Left lung (tissue), 4 donors: ENCODE measurements at regions not wholly inside any gene's neighbourhood (a gene's known extent, or its start where the extent isn't known, plus 50 kb on each side); places are given as distances from the start of the nearest gene placed in this dataset.

ENCODE experiments used
- ATAC-seq: fragments of 200-7000 bp; cut with Tn5 transposase; one replicate; pipeline ENCODE4 v1.9.1; 2020; ENCODE audit warnings: moderate library complexity
- DNase-seq, 4 donors: peaks; one replicate each; pipeline ENCODE4 v3.0.0-alpha.2; 2013 to 2020
- H3K27ac ChIP-seq, 2 donors: fragments of 200-600 bp; sonication (generic) in 1 of 2; one replicate each; pipeline versions ENCODE4 v1.5.0 to v1.8.0; 2020 to 2021
- H3K27me3 ChIP-seq, 2 donors: fragments of 200-600 bp; sonication (generic) in 1 of 2; one replicate each; pipeline versions ENCODE4 v1.5.0 to v1.8.0; 2020 to 2021
- H3K36me3 ChIP-seq, 2 donors: fragments of 200-600 bp; sonication (generic) in 1 of 2; one replicate each; pipeline versions ENCODE4 v1.5.0 to v1.8.0; 2020 to 2021
- H3K4me1 ChIP-seq, 2 donors: fragments of 200-600 bp; one replicate each; pipeline ENCODE4 v1.8.0; 2021
- H3K4me3 ChIP-seq, 2 donors: fragments of 200-600 bp; sonication (generic) in 1 of 2; one replicate each; pipeline versions ENCODE4 v1.5.0 to v1.8.0; 2020 to 2021; ENCODE audit warnings: mild to moderate bottlenecking in 1 of 2
- H3K9me3 ChIP-seq, 2 donors: fragments of 200-600 bp; sonication (generic) in 1 of 2; one replicate each; pipeline versions ENCODE4 v1.5.0 to v1.8.0; 2020 to 2021
- intact Hi-C, 2 donors: fragments of 100-400 bp; cut with DNase I; formaldehyde crosslinking; loops; one replicate each; pipeline versions ENCODE4 v1.11.2 to v1.14.2; 2022
- TF ChIP-seq, protein P1 (sequence below), 2 donors: fragments of 200-600 bp; sonication (generic) in 1 of 2; IDR thresholded peaks; one replicate each; pipeline versions ENCODE4 v1.5.0 to v1.8.0; 2021; ENCODE audit warnings: antibody characterized with exemption in 2 of 2
- donor health status: DM: no; HTN: yes; CAD: no.
- donor health status: DM: no; HTN: no; CAD: no.

DNA sequence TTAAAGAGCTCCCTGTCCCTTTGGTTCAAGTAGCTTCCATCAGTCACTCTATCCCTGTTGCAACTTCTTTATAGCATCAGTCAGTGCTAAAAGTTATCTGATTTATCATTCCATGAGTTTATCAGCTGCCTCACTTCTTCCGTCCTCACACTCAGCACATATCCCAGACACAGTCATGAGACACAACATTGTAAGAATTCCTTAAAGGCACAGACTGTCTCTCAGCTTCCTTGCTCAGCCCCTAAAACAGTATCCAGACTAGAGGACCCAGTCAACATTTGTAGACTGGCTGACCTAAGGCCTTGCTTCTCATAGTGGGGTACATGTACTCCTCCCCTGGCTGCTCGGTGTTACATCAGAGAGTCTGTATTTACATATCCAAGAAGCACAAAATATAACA, 164.9 kb upstream of the ADGRL2 start:
- no peaks in the 10 kb centered on the region for H3K4me1 ChIP-seq
- no peaks in the 10 kb centered on the region for H3K27me3 ChIP-seq
- no peak overlapping the region for H3K27ac ChIP-seq
- intact Hi-C loops, result no loop called here
- TF ChIP-seq, protein P1, sequence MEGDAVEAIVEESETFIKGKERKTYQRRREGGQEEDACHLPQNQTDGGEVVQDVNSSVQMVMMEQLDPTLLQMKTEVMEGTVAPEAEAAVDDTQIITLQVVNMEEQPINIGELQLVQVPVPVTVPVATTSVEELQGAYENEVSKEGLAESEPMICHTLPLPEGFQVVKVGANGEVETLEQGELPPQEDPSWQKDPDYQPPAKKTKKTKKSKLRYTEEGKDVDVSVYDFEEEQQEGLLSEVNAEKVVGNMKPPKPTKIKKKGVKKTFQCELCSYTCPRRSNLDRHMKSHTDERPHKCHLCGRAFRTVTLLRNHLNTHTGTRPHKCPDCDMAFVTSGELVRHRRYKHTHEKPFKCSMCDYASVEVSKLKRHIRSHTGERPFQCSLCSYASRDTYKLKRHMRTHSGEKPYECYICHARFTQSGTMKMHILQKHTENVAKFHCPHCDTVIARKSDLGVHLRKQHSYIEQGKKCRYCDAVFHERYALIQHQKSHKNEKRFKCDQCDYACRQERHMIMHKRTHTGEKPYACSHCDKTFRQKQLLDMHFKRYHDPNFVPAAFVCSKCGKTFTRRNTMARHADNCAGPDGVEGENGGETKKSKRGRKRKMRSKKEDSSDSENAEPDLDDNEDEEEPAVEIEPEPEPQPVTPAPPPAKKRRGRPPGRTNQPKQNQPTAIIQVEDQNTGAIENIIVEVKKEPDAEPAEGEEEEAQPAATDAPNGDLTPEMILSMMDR (IDR thresholded peaks at IDR 0.05), result no peak
- no peaks in the 10 kb centered on the region for H3K36me3 ChIP-seq
- ATAC-seq, result no peak
- DNase-seq, result no peak
- no peak overlapping the region for H3K4me3 ChIP-seq
- peaks cover 0 to 15% of the 10 kb centered on the region in 2 donors for H3K9me3 ChIP-seq

DNA sequence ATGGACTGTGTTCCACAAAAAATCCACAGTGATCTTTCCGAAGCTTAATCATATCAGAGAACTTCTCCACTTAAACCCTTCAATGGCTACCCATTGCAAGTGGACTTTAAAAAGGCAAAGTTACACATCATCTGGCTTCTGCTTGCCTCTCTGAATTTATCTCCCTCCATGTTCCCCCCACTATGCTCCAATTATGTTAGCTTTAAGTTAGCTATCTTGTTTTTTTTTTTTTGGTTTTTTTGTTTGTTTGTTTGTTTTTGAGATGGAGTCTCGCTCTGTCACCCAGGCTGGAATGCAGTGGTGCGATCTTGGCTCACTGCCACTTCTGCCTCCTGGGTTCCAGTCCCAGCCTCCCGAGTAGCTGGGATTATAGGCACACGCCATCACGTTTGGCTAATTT, 166.4 kb upstream of the ADGRL2 start:
- no peak overlapping the region for H3K27ac ChIP-seq
- peaks cover 0 to 15% of the 10 kb centered on the region in 2 donors for H3K9me3 ChIP-seq
- ATAC-seq, result no peak
- no peak overlapping the region for H3K4me3 ChIP-seq
- TF ChIP-seq, protein P1 (IDR thresholded peaks at IDR 0.05), result no peak
- intact Hi-C loops, result no loop called here
- H3K27me3 ChIP-seq, result no peaks in the 10 kb centered on the region
- H3K36me3 ChIP-seq, result no peaks in the 10 kb centered on the region
- no peaks in the 10 kb centered on the region for H3K4me1 ChIP-seq
- DNase-seq, result no peak

DNA sequence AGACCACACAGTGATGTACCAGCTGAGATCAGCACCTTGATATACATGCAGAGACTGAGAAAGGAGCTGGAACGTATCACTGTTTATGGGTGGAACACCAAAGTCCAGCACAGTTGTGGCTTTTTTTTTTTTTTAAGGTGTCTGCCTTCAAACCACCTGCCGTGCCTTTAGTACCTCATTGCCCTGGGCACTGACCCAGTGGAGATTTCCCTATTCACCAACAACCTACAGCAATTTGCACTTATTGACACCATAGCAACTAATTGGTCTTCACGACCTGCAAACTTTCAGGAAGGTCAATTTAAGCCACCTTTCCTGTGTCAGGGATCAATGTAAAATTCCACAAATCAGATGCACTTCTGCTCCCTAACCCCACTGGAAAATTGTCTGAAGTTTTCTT, 181.6 kb upstream of the ADGRL2 start:
- Histone ChIP-seq H3K4me1 (no peaks in the 10 kb centered on the region), H3K4me3 (no peak overlapping the region), H3K27ac (no peak overlapping the region), H3K36me3 (no peaks in the 10 kb centered on the region), H3K27me3 (no peaks in the 10 kb centered on the region), H3K9me3 (peaks cover 0 to 12% of the 10 kb centered on the region in 2 donors)
- intact Hi-C loops, result no loop called here
- TF ChIP-seq, protein P1 (IDR thresholded peaks at IDR 0.05), result no peak
- ATAC-seq, result no peak
- DNase-seq, result no peak

DNA sequence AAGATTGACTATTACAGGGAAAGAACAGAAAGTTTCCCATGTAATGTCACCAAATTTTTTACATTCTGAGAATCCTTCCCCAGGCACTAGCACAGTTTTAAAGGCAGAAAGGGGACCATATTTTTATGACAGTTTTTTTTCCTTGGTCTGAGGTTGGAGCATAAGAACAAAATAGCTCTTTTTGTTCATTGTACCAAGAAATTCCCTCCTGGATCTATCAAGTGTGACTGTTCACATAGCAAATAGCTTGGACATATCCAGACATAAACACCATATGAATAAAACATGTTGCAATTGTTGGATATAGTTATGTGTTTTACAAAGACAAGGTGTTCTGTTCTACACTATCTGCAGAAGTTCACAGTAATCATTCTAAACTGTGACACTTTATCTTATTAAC, 182.4 kb upstream of the ADGRL2 start:
- Histone ChIP-seq H3K4me1 (no peaks in the 10 kb centered on the region), H3K36me3 (no peaks in the 10 kb centered on the region), H3K9me3 (peaks cover 0 to 12% of the 10 kb centered on the region in 2 donors), H3K27me3 (no peaks in the 10 kb centered on the region), H3K27ac (no peak overlapping the region), H3K4me3 (no peak overlapping the region)
- TF ChIP-seq, protein P1 (IDR thresholded peaks at IDR 0.05), result no peak
- ATAC-seq (no peak), DNase-seq (no peak)
- intact Hi-C loops, result no loop called here

DNA sequence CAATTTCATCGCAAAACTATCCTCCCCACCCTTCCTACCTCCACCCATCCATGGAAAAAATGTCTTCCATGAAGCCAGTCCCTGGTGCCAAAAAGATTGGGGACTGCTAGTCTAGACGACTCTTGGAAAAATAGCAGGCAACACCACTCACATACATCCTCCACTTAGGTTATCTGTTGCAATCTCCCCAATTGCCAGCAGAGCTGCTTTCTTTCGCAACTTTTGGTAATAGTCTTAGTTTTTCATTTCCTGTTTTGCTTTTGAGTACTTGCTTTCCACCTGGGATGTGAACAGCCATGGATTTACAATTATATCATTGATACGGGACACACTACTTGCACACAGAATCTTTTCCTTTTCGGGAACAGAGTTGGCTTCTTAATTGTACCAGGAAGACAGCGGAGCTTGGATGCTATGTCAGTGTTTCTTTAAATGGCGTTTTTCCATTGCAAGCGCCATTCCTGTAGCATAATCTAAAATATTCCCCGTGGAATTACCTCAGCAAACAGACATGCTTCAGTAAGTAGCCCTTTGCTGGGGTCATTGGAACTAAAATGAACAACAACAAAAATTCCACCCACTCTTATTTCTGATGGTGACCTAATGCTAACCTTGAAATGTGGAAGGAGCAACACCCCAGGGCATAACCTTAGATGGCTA, 183.3 kb upstream of the ADGRL2 start:
- TF ChIP-seq, protein P1 (IDR thresholded peaks at IDR 0.05), result no peak
- intact Hi-C loops, result no loop called here
- DNase-seq (no peak), ATAC-seq (no peak)
- no peaks in the 10 kb centered on the region for H3K27me3 ChIP-seq
- H3K4me3 ChIP-seq, result no peak overlapping the region
- H3K27ac ChIP-seq, result no peak overlapping the region
- H3K4me1 ChIP-seq, result no peaks in the 10 kb centered on the region
- no peaks in the 10 kb centered on the region for H3K36me3 ChIP-seq
- H3K9me3 ChIP-seq, result peaks cover 0 to 12% of the 10 kb centered on the region in 2 donors
